ENCODE measurements at regions not wholly inside any gene's neighbourhood (a gene's known extent, or its start where the extent isn't known, plus 50 kb on each side); places are given as distances from the start of the nearest gene placed in this dataset.

DNA sequence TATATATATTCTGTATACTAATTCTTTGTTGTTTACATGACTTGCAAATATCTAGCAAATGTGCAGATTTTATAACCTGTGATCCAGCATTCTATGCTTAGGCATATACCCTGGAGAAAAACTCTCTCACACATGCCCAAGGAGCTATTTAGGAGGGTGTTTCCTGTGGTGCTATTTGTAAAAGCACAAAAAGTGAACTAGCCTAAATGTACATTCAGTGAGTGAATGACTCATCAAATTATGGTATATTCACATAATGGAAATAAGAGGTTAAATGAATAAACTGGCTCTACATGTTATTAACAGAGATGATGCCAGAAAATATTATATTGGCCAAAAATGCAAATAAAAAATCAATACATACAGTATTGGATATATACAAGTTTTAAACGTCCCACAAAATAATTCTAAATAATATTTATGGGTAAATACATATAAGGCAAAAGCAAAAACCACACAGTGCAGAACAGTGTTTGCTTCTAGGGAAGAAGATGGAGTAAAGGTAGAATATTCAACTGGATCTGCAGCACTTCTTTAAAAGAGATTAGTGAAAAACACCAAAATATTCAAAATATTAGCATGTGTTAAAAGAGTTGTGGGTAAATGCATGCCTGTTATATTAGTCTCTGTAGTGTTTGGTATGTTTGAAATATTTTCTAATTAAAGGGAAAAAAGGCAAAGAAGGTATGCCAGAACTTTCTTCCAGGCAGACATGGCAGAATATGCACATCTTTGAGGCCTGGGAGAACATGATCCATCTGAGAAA lies 344.7 kb downstream of the KLF5 start:
- Histone ChIP-seq H3K79me2 (ENCODE audit: insufficient read depth, low read length) (no peaks in the 10 kb centered on the region), H3K4me3 (ENCODE audit: insufficient read depth, low read depth, low read length) (no peak overlapping the region), H3K4me1 (ENCODE audit: insufficient read depth, low read length) (peaks cover 2% of the 10 kb centered on the region), H4K20me1 (ENCODE audit: insufficient read depth, low read length) (no peaks in the 10 kb centered on the region), H3K4me2 (ENCODE audit: low read length) (no peak overlapping the region), H3K9me3 (ENCODE audit: insufficient read depth, low read depth, low read length) (no peaks in the 10 kb centered on the region), H2AFZ (ENCODE audit: low read depth, low read length) (no peak overlapping the region), H3K27ac (ENCODE audit: low read depth, low read length) (no peak overlapping the region), H3K27me3 (ENCODE audit: insufficient read depth, low read length) (no peaks in the 10 kb centered on the region), H3K36me3 (ENCODE audit: insufficient read depth, low read length) (no peaks in the 10 kb centered on the region), H3K9ac (ENCODE audit: low read length) (no peak overlapping the region)
- Mint-ChIP-seq H3K27ac (ENCODE audit: unreplicated experiment) (no peak overlapping the region), H3K9me3 (ENCODE audit: unreplicated experiment) (no peaks in the 10 kb centered on the region), H3K4me3 (ENCODE audit: unreplicated experiment) (no peak overlapping the region), H3K36me3 (ENCODE audit: low read depth, unreplicated experiment) (no peaks in the 10 kb centered on the region), H3K4me1 (ENCODE audit: low read depth, unreplicated experiment) (no peaks in the 10 kb centered on the region), H3K27me3 (ENCODE audit: low read depth, unreplicated experiment) (no peaks in the 10 kb centered on the region)
- peak; percentile 18 for DNase-seq (ENCODE audit: low read depth)
- FAIRE-seq: no peak
- TF ChIP-seq EZH2 (IDR thresholded peaks at IDR 0.05; ENCODE audit: insufficient read depth, low read length): no peak
- TF ChIP-seq, protein P1, sequence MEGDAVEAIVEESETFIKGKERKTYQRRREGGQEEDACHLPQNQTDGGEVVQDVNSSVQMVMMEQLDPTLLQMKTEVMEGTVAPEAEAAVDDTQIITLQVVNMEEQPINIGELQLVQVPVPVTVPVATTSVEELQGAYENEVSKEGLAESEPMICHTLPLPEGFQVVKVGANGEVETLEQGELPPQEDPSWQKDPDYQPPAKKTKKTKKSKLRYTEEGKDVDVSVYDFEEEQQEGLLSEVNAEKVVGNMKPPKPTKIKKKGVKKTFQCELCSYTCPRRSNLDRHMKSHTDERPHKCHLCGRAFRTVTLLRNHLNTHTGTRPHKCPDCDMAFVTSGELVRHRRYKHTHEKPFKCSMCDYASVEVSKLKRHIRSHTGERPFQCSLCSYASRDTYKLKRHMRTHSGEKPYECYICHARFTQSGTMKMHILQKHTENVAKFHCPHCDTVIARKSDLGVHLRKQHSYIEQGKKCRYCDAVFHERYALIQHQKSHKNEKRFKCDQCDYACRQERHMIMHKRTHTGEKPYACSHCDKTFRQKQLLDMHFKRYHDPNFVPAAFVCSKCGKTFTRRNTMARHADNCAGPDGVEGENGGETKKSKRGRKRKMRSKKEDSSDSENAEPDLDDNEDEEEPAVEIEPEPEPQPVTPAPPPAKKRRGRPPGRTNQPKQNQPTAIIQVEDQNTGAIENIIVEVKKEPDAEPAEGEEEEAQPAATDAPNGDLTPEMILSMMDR (IDR thresholded peaks at IDR 0.05; ENCODE audit: insufficient read depth, low read depth, low read length): no peak

DNA sequence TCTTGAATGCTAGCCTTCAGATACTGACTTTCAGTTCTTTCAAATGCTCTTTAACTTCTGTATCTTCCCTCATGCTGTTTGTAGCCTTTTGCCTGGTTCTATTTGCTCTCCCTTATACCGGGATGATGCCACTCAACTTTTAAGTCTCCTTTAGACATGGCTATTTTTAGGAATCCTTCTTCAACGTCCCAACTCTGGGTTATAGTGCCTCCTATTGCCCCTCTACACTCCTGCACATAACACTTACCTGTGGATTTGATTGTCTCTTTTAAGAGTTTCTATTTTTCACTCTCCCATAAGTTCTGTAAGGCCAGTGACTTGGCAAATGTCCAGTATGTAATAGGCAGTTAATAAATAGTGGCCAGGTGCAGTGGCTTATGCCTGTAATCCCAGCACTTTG lies 343.0 kb downstream of the KLF5 start:
- no peak overlapping the region for H3K4me3 ChIP-seq (ENCODE audit: insufficient read depth, low read depth, low read length)
- no peaks in the 10 kb centered on the region for H3K9me3 ChIP-seq (ENCODE audit: insufficient read depth, low read depth, low read length)
- Mint-ChIP-seq H3K27ac (ENCODE audit: unreplicated experiment) (no peak overlapping the region), H3K4me1 (ENCODE audit: low read depth, unreplicated experiment) (no peaks in the 10 kb centered on the region), H3K9me3 (ENCODE audit: unreplicated experiment) (no peaks in the 10 kb centered on the region), H3K27me3 (ENCODE audit: low read depth, unreplicated experiment) (no peaks in the 10 kb centered on the region), H3K36me3 (ENCODE audit: low read depth, unreplicated experiment) (no peaks in the 10 kb centered on the region), H3K4me3 (ENCODE audit: unreplicated experiment) (no peak overlapping the region)
- H3K4me2 ChIP-seq (ENCODE audit: low read length): no peak overlapping the region
- no peak for DNase-seq (ENCODE audit: low read depth)
- no peaks in the 10 kb centered on the region for H3K36me3 ChIP-seq (ENCODE audit: insufficient read depth, low read length)
- H3K79me2 ChIP-seq (ENCODE audit: insufficient read depth, low read length): no peaks in the 10 kb centered on the region
- no peak overlapping the region for H3K27ac ChIP-seq (ENCODE audit: low read depth, low read length)
- H3K4me1 ChIP-seq (ENCODE audit: insufficient read depth, low read length): peaks cover 2% of the 10 kb centered on the region
- no peak overlapping the region for H2AFZ ChIP-seq (ENCODE audit: low read depth, low read length)
- H4K20me1 ChIP-seq (ENCODE audit: insufficient read depth, low read length): no peaks in the 10 kb centered on the region
- H3K27me3 ChIP-seq (ENCODE audit: insufficient read depth, low read length): no peaks in the 10 kb centered on the region
- FAIRE-seq: no peak
- TF ChIP-seq EZH2 (IDR thresholded peaks at IDR 0.05; ENCODE audit: insufficient read depth, low read length): no peak
- TF ChIP-seq, protein P1 (IDR thresholded peaks at IDR 0.05; ENCODE audit: insufficient read depth, low read depth, low read length): no peak
- no peak overlapping the region for H3K9ac ChIP-seq (ENCODE audit: low read length)
